HFFc6 (cell line): ENCODE measurements at regions not wholly inside any gene's neighbourhood (a gene's known extent, or its start where the extent isn't known, plus 50 kb on each side); places are given as distances from the start of the nearest gene placed in this dataset.
"Not testable (repeated sequence)": the region's sequence is repeated elsewhere in the genome, so short reads cannot be mapped to it uniquely, and the experiment has no call there.

ENCODE experiments used
- DNase-seq: peaks from one replicate; pipeline ENCODE4 v3.0.0-alpha.2; 2018
- H3K27ac Mint-ChIP-seq: 2 replicates; pipeline ENCODE4 v1.8.0; 2020; ENCODE audit warnings: mild to moderate bottlenecking, mixed read lengths
- H3K27me3 Mint-ChIP-seq: 2 replicates; pipeline ENCODE4 v1.8.0; 2021; ENCODE audit warnings: mild to moderate bottlenecking, moderate library complexity, mixed read lengths; ENCODE audit not compliant: insufficient read depth
- H3K36me3 Mint-ChIP-seq: 2 replicates; pipeline ENCODE4 v1.8.0; 2021; ENCODE audit warnings: low read depth, mixed read lengths
- H3K4me1 Mint-ChIP-seq: 2 replicates; pipeline ENCODE4 v1.8.0; 2020; ENCODE audit warnings: low read depth, mixed read lengths
- H3K4me3 Mint-ChIP-seq: 2 replicates; pipeline ENCODE4 v1.8.0; 2020; ENCODE audit warnings: mild to moderate bottlenecking, moderate library complexity, mixed read lengths
- H3K9me3 Mint-ChIP-seq: 2 replicates; pipeline ENCODE4 v1.8.0; 2020; ENCODE audit warnings: mild to moderate bottlenecking, mixed read lengths
- TF ChIP-seq, protein P1 (sequence below): fragments of 200-600 bp; sonication (generic); IDR thresholded peaks from 2 replicates; pipeline ENCODE4 v1.5.0; 2021; ENCODE audit warnings: antibody characterized with exemption, mild to moderate bottlenecking

DNA sequence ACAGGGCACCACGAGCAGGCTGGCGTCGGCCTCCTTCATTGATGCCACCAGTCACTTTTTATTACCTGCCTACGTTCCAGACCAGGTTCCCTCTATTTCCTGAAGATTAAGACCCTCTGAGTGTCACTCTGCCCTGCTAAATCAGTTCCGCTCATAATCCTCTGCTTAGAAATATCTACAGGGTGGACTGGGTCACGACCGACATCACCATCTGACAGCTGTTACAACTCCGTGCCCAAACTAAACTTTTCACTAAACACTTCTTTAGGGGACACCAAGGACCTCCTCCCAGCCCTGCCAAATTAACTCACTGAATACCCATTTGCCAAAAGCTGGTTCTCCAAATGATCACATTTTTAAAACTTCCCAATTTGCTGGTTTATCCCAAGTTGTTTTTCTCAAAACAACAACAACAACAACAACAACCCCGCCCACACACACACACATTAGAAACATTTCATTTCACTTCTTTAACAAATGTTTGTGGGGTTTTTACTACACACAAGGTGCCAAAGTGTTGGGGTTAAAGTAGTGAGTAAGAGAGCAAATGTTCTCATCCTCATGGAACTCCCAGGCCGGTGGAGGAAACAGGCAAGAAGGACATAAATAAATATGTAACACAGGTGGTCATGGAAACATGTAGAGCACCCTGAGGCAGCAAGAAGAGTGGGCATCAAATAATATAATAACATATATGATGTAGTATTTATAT lies 72.0 kb upstream of the PEG3 start:
- DNase-seq = no peak
- TF ChIP-seq, protein P1, sequence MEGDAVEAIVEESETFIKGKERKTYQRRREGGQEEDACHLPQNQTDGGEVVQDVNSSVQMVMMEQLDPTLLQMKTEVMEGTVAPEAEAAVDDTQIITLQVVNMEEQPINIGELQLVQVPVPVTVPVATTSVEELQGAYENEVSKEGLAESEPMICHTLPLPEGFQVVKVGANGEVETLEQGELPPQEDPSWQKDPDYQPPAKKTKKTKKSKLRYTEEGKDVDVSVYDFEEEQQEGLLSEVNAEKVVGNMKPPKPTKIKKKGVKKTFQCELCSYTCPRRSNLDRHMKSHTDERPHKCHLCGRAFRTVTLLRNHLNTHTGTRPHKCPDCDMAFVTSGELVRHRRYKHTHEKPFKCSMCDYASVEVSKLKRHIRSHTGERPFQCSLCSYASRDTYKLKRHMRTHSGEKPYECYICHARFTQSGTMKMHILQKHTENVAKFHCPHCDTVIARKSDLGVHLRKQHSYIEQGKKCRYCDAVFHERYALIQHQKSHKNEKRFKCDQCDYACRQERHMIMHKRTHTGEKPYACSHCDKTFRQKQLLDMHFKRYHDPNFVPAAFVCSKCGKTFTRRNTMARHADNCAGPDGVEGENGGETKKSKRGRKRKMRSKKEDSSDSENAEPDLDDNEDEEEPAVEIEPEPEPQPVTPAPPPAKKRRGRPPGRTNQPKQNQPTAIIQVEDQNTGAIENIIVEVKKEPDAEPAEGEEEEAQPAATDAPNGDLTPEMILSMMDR = no peak
- H3K4me3 Mint-ChIP-seq = no peak overlapping the region
- H3K27me3 Mint-ChIP-seq = no peaks in the 10 kb centered on the region
- H3K9me3 Mint-ChIP-seq = peaks cover 67% of the 10 kb centered on the region
- H3K4me1 Mint-ChIP-seq = no peaks in the 10 kb centered on the region
- peaks cover 16% of the 10 kb centered on the region for H3K36me3 Mint-ChIP-seq
- H3K27ac Mint-ChIP-seq = no peak overlapping the region

DNA sequence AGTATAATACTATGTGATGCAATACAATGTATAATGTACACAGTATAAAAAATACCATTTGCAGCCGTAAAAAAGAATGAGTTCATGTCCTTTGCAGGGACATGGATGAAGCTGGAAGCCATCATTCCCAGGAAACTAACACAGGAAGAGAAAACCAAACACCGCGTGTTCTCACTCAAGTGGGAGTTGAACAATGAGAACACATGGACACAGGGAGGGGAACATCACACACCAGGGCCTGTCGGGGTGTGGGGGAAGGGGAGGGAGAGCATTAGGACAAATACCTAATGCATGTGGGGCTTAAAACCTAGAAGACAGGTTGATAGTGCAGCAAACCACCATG lies 72.6 kb upstream of the PEG3 start:
- not testable (repeated sequence) for DNase-seq

DNA sequence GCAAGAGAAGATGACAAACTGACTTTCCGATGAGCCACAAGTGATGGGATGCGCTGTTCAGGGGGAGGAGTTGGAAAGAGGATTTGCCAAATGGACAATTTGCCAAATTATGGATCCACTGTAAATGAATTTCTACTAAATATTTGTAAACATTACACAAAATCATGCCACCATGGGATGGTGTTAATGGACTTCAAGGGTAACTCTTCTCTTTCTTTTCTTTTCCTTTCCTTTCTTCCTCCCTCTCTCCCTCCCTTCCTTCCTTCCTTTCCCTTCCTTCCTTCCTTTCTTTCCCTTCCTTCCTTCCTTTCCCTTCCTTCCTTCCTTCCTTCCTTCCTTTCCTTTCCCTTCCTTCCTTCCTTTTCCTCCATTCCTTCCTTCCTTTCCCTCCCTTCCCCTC lies 76.0 kb upstream of the PEG3 start:
- no peaks in the 10 kb centered on the region for H3K4me1 Mint-ChIP-seq
- TF ChIP-seq, protein P1 = no peak
- H3K27ac Mint-ChIP-seq = no peak overlapping the region
- no peak for DNase-seq
- H3K36me3 Mint-ChIP-seq = peaks cover 16% of the 10 kb centered on the region
- no peak overlapping the region for H3K4me3 Mint-ChIP-seq
- no peaks in the 10 kb centered on the region; the same call in 1 of the 2 replicates for H3K27me3 Mint-ChIP-seq
- H3K9me3 Mint-ChIP-seq = peaks cover 68% of the 10 kb centered on the region

More for the DNA sequence above, 72.6 kb upstream of the PEG3 start:
- peaks cover 63% of the 10 kb centered on the region for H3K9me3 Mint-ChIP-seq
- H3K36me3 Mint-ChIP-seq = peaks cover 16% of the 10 kb centered on the region
- not testable (repeated sequence) for H3K4me3 Mint-ChIP-seq, H3K27me3 Mint-ChIP-seq, H3K4me1 Mint-ChIP-seq, H3K27ac Mint-ChIP-seq

DNA sequence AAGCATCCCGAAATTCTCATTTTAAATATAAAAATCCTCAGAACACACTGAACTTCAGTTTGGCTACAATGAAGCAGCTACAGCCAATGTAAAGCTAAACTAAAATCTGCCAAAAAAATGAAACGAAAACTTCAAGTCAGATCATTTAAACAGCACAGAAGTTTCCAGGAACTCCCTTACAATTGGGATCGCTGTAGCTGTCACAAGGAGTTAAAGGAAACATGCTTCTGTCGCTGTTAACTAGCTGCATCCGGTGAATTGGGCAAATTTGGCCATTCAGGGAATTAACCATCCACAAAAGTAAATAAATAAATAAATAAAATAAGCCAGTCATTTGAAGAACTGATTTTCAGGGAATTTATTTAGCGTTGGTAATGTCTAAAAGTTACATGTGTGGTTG lies 77.0 kb upstream of the PEG3 start:
- Mint-ChIP-seq H3K27me3 (no peaks in the 10 kb centered on the region; the same call in 1 of the 2 replicates), H3K4me3 (no peak overlapping the region), H3K36me3 (peaks cover 10% of the 10 kb centered on the region), H3K4me1 (no peaks in the 10 kb centered on the region), H3K27ac (no peak overlapping the region), H3K9me3 (peaks cover 58% of the 10 kb centered on the region)
- TF ChIP-seq, protein P1 = no peak
- DNase-seq = no peak

DNA sequence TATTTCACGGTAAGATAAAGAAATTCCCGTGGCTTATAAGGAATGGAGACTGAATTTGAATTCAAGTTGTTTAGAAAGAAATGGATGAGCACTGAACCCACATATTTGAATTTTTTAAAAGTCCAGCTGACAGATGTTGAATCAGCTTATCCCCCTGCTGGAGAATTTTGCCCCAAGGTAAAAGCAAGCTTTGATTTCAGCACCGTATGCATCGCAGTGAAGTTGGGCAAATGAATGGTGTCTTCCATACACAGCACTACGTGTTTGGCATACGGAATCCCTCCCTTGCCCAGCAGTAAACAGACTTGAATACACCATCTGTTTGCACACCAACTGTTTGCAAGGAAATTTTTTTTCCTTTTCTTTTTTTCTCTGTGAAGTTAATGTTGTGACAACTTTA lies 77.5 kb upstream of the PEG3 start:
- Mint-ChIP-seq H3K9me3 (peaks cover 55% of the 10 kb centered on the region), H3K4me3 (no peak overlapping the region), H3K27ac (no peak overlapping the region), H3K36me3 (peaks cover 6% of the 10 kb centered on the region), H3K27me3 (no peaks in the 10 kb centered on the region; the same call in 1 of the 2 replicates), H3K4me1 (no peaks in the 10 kb centered on the region)
- no peak for DNase-seq
- TF ChIP-seq, protein P1 = no peak

DNA sequence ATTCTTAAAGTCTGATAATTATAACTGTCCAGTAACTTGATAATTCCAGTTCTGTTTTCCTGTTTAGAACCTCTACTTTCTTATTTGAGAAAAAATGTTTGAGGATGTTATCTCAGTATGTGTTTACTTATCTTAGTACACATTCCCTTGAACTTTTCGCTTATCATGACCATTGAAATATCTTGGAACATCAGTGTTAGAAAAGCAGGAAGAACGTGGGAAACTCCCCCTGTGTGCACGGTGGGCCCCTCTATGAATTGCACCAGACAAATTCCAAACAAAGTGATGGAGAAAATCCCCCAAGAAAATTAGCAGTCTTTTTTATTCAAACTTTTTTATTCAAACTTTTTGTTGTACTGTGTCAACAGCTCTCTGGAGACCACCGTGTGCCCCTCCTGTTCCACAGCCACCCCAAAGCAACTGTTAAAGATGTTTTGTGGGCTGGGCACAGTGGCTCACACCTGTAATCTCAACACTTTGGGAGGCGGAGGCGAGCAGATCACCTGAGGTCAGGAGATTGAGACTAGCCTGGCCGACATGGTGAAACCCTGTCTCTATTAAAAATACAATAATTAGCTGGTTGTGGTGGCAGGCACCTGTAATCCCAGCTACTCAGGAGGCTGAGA lies 78.3 kb upstream of the PEG3 start:
- DNase-seq = no peak
- H3K9me3 Mint-ChIP-seq = peaks cover 60% of the 10 kb centered on the region
- no peaks in the 10 kb centered on the region; the same call in 1 of the 2 replicates for H3K27me3 Mint-ChIP-seq
- no peaks in the 10 kb centered on the region for H3K4me1 Mint-ChIP-seq
- H3K27ac Mint-ChIP-seq = no peak overlapping the region
- TF ChIP-seq, protein P1 = no peak
- no peak overlapping the region for H3K4me3 Mint-ChIP-seq
- H3K36me3 Mint-ChIP-seq = peaks cover 3% of the 10 kb centered on the region; the same call in 1 of the 2 replicates
